ENCODE measurements at regions not wholly inside any gene's neighbourhood (a gene's known extent, or its start where the extent isn't known, plus 50 kb on each side); places are given as distances from the start of the nearest gene placed in this dataset.

DNA sequence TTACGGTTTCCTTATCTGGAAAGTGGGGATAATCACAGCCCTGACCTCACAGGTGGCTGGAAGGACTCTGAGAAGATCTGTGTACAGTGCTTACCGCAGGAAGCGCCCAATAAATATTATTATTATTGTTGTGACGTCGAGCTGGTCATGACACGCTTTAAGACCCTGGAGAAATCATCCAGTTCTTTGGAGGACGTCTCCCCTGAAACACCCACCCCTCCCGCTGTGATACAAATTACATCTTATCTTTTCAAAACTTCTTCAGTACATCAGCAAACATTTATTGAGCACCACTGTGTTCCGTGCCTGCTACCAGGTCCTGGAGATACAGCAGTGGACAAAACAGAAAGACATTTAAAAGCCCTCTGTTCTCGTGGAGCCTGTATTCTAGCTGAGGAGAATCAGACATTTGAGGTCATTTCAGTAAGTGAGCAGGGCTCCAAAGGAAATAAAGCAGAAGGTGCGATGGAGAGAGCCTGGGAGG, 118.7 kb downstream of the CEBPB start:
- no peaks in the 10 kb centered on the region for H3K9me2 ChIP-seq (ENCODE audit: low read depth, low read length)
- no peak overlapping the region for H3K9ac ChIP-seq (ENCODE audit: low read length)
- H3K4me2 ChIP-seq (ENCODE audit: low read length): no peak overlapping the region
- H4K20me1 ChIP-seq (ENCODE audit: insufficient read depth, low read length): no peaks in the 10 kb centered on the region
- H3K27me3 ChIP-seq (ENCODE audit: insufficient read depth, low read length): peaks cover 20% of the 10 kb centered on the region; the same call in 1 of the 2 replicates
- H3K27ac ChIP-seq (ENCODE audit: low read depth, low read length, poor library complexity, severe bottlenecking): no peak overlapping the region
- no peak overlapping the region for H2AFZ ChIP-seq (ENCODE audit: low read length)
- no peaks in the 10 kb centered on the region for H3K4me1 ChIP-seq (ENCODE audit: insufficient read depth, low read length, severe bottlenecking)
- no peaks in the 10 kb centered on the region for H3K9me3 ChIP-seq (ENCODE audit: low read length)
- H3K79me2 ChIP-seq (ENCODE audit: insufficient read depth, low read length): no peaks in the 10 kb centered on the region
- TF ChIP-seq, protein P1, sequence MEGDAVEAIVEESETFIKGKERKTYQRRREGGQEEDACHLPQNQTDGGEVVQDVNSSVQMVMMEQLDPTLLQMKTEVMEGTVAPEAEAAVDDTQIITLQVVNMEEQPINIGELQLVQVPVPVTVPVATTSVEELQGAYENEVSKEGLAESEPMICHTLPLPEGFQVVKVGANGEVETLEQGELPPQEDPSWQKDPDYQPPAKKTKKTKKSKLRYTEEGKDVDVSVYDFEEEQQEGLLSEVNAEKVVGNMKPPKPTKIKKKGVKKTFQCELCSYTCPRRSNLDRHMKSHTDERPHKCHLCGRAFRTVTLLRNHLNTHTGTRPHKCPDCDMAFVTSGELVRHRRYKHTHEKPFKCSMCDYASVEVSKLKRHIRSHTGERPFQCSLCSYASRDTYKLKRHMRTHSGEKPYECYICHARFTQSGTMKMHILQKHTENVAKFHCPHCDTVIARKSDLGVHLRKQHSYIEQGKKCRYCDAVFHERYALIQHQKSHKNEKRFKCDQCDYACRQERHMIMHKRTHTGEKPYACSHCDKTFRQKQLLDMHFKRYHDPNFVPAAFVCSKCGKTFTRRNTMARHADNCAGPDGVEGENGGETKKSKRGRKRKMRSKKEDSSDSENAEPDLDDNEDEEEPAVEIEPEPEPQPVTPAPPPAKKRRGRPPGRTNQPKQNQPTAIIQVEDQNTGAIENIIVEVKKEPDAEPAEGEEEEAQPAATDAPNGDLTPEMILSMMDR (IDR thresholded peaks at IDR 0.05; ENCODE audit: low read length): no peak
- TF ChIP-seq EZH2 (IDR thresholded peaks at IDR 0.05; ENCODE audit: borderline replicate concordance, low read length): no peak
- H3K36me3 ChIP-seq (ENCODE audit: insufficient read depth, low read length): no peaks in the 10 kb centered on the region
- no peaks in the 10 kb centered on the region for H3F3A ChIP-seq (ENCODE audit: insufficient read depth, low read length)
- no peak overlapping the region for H3K4me3 ChIP-seq (ENCODE audit: low read depth, low read length, poor library complexity, severe bottlenecking)

DNA sequence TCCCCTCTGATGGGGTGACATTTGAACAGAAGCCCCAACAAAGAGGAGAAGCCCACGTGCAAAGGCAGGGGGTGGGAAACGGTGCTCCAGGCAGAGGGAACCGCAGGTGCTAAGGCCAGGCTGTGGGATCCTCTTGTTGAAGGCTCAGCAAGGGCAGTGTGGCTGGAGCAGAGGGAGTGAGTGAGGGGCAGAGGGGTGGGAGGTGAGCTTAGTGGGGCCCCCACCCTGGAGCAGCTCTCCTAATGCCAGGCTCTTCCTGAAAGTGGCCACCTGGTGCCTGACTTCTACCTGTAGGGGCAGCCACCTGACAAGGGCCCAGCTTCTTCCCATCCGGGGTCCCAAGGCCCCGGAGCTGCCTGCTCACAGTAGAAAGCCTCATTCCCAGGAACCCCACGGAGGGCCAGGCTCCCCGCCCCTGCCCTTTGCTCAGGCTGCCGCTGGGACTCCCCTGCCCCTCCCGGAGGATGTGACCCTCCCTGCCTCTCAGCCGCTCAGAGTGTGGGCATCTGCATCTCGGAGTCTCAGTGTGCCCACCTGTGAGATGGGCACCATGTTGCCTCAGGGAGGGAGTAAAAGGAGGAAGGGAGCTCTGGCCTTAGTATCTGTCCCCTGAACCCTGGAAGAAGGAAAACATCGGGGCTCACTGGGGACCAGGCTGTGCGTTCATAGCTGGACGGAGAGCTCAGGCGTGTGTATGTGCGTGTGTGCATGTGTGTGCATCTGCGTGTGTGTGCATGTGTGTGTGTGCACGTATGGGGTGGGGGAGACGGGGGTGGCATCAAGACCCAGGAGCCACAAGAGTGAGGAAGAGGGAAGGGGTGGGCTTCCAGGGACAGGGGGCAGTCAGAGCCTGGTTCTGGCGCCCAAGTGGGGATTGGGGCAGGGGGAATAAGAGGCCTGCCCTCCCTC, 119.4 kb downstream of the CEBPB start:
- H3F3A ChIP-seq (ENCODE audit: insufficient read depth, low read length): no peaks in the 10 kb centered on the region
- H4K20me1 ChIP-seq (ENCODE audit: insufficient read depth, low read length): no peaks in the 10 kb centered on the region
- TF ChIP-seq, protein P1 (IDR thresholded peaks at IDR 0.05; ENCODE audit: low read length): no peak
- TF ChIP-seq EZH2 (IDR thresholded peaks at IDR 0.05; ENCODE audit: borderline replicate concordance, low read length): no peak
- H3K79me2 ChIP-seq (ENCODE audit: insufficient read depth, low read length): no peaks in the 10 kb centered on the region
- H3K4me3 ChIP-seq (ENCODE audit: low read depth, low read length, poor library complexity, severe bottlenecking): no peak overlapping the region
- no peaks in the 10 kb centered on the region for H3K36me3 ChIP-seq (ENCODE audit: insufficient read depth, low read length)
- 0 out of 2 replicates have a peak, but pooled peaks cover 4% of the 10 kb centered on the region for H3K9me3 ChIP-seq (ENCODE audit: low read length)
- H3K4me2 ChIP-seq (ENCODE audit: low read length): no peak overlapping the region
- no peaks in the 10 kb centered on the region for H3K9me2 ChIP-seq (ENCODE audit: low read depth, low read length)
- H3K27ac ChIP-seq (ENCODE audit: low read depth, low read length, poor library complexity, severe bottlenecking): no peak overlapping the region
- H3K27me3 ChIP-seq (ENCODE audit: insufficient read depth, low read length): peaks cover 19% of the 10 kb centered on the region; the same call in 1 of the 2 replicates
- H3K4me1 ChIP-seq (ENCODE audit: insufficient read depth, low read length, severe bottlenecking): no peaks in the 10 kb centered on the region
- no peak overlapping the region for H3K9ac ChIP-seq (ENCODE audit: low read length)
- H2AFZ ChIP-seq (ENCODE audit: low read length): no peak overlapping the region

DNA sequence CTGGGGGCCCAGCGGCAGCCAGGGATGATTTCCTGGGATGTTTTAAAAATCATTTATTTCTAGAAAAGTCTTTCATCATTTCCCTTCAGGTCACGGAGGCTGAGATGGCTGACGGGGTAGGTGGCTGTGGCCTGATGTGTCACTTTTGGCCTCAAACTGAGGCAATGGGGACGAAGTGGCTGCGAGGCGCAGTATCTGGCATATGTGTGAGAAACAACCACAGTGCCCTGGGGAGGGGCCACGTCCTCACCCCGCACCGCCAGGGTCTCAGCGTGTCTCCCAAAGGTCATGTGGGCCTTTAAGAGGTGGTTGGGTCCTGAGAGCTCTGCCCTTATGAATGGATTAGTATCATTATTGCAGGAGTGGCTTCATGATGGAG, 120.0 kb downstream of the CEBPB start:
- TF ChIP-seq EZH2 (IDR thresholded peaks at IDR 0.05; ENCODE audit: borderline replicate concordance, low read length): no peak
- TF ChIP-seq, protein P1 (IDR thresholded peaks at IDR 0.05; ENCODE audit: low read length): no peak
- Histone ChIP-seq H3K9ac (ENCODE audit: low read length) (no peak overlapping the region), H3K9me2 (ENCODE audit: low read depth, low read length) (no peaks in the 10 kb centered on the region), H3K79me2 (ENCODE audit: insufficient read depth, low read length) (no peaks in the 10 kb centered on the region), H3K27me3 (ENCODE audit: insufficient read depth, low read length) (peaks cover 15% of the 10 kb centered on the region; the same call in 1 of the 2 replicates), H3K4me2 (ENCODE audit: low read length) (no peak overlapping the region), H3K36me3 (ENCODE audit: insufficient read depth, low read length) (no peaks in the 10 kb centered on the region), H3K27ac (ENCODE audit: low read depth, low read length, poor library complexity, severe bottlenecking) (no peak overlapping the region), H3K4me3 (ENCODE audit: low read depth, low read length, poor library complexity, severe bottlenecking) (no peak overlapping the region), H3F3A (ENCODE audit: insufficient read depth, low read length) (no peaks in the 10 kb centered on the region), H3K4me1 (ENCODE audit: insufficient read depth, low read length, severe bottlenecking) (no peaks in the 10 kb centered on the region), H3K9me3 (ENCODE audit: low read length) (0 out of 2 replicates have a peak, but pooled peaks cover 4% of the 10 kb centered on the region), H4K20me1 (ENCODE audit: insufficient read depth, low read length) (no peaks in the 10 kb centered on the region), H2AFZ (ENCODE audit: low read length) (no peak overlapping the region)
